Esophagus squamous epithelium (tissue), 5 donors: ENCODE measurements at regions not wholly inside any gene's neighbourhood (a gene's known extent, or its start where the extent isn't known, plus 50 kb on each side); places are given as distances from the start of the nearest gene placed in this dataset.
A peak's percentile ranks its signal among the peaks of the same experiment; 100 is the strongest.

ENCODE experiments used
- DNase-seq: peaks from one replicate; lab custom pipeline; 2025; lab: John Stamatoyannopoulos, UW
- H3K27ac ChIP-seq, 4 donors: fragments of 200-600 bp; sonication (generic); one replicate each; pipeline ENCODE4 v1.5.1; 2016 to 2019; ENCODE audit warnings: mild to moderate bottlenecking in 1 of 4
- H3K27me3 ChIP-seq, 4 donors: fragments of 200-600 bp; sonication (generic); 1 replicate in 3 of 4; 2 replicates in 1 of 4; pipeline versions ENCODE4 v1.5.1 to v1.6.0; 2017 to 2021; ENCODE audit warnings: antibody characterized with exemption in 1 of 4
- H3K36me3 ChIP-seq, 3 donors: fragments of 200-600 bp; sonication (generic); one replicate each; pipeline ENCODE4 v1.5.1; 2016 to 2019
- H3K4me1 ChIP-seq, 3 donors: fragments of 200-600 bp; sonication (generic); one replicate each; pipeline ENCODE4 v1.5.1; 2017 to 2019
- H3K4me3 ChIP-seq, 4 donors: fragments of 200-600 bp; sonication (generic); 1 replicate in 3 of 4; 2 replicates in 1 of 4; pipeline ENCODE4 v1.5.1; 2016 to 2019; ENCODE audit warnings: mild to moderate bottlenecking in 2 of 4, moderate library complexity in 1 of 4
- H3K9me3 ChIP-seq, 3 donors: fragments of 200-600 bp; sonication (generic); one replicate each; pipeline ENCODE4 v1.5.1; 2016 to 2019
- CTCF ChIP-seq, 6 experiments: fragments of 450-650 bp in 4 of 6; fragments of 200-600 bp in 2 of 6; sonication (generic) in 2 of 6; IDR thresholded peaks; one replicate each; pipeline ENCODE4 v1.5.1; 2016 to 2019; ENCODE audit warnings: antibody characterized with exemption in 6 of 6, mild to moderate bottlenecking in 4 of 6, moderate library complexity in 4 of 6
- POLR2A ChIP-seq, 4 donors: fragments of 450-650 bp; IDR thresholded peaks; one replicate each; pipeline ENCODE4 v1.6.1; 2017; ENCODE audit warnings: antibody characterized with exemption in 4 of 4, mild to moderate bottlenecking in 4 of 4, moderate library complexity in 3 of 4
- WGBS, 2 donors: methylation state at CpG; one replicate each; pipeline ENCODE4 v1.1.5; 2018; 5-methylcytosine and 5-hydroxymethylcytosine counted together
- intact Hi-C: fragments of 100-400 bp; cut with DNase I; formaldehyde crosslinking; loops from one replicate; pipeline ENCODE4 v1.15.0; 2022
- donor health status: DM: yes; HTN: yes; CAD: no.

DNA sequence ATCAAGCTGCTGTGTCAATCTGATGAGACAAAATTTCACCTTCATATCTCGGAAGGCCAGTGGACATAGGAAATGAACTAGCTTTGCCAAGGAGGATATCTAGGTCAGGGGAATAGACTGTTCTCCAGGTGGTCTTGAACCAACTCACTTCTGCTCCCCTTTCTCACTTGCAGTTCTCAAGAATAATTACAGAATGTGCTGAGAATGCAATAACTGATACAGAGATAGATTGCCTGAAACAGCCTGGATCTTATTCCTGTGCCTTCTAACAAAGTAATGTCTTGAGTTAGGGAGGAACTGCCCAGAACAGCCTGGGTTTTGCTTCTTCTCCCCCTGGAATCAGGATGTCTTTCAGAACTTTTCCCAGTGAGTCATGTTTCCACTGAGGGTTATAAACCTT, 636.7 kb downstream of the KCNT2 start:
- no peaks in the 10 kb centered on the region for H3K9me3 ChIP-seq
- intact Hi-C loops = no loop called here
- H3K27ac ChIP-seq = no peak overlapping the region
- H3K36me3 ChIP-seq = no peaks in the 10 kb centered on the region
- 83 to 86% methylated on average over 1 of the region's 1 CpG for WGBS, 2 donors
- no peaks in the 10 kb centered on the region for H3K4me1 ChIP-seq
- no peak overlapping the region for H3K4me3 ChIP-seq
- no peak for TF ChIP-seq CTCF (IDR thresholded peaks at IDR 0.05)
- no peak for TF ChIP-seq POLR2A (IDR thresholded peaks at IDR 0.05)
- DNase-seq = no peak
- no peaks in the 10 kb centered on the region for H3K27me3 ChIP-seq

- no peak for TF ChIP-seq POLR2A (IDR thresholded peaks at IDR 0.05)
- no peak for TF ChIP-seq CTCF (IDR thresholded peaks at IDR 0.05)
- intact Hi-C loops = no loop called here
- H3K4me1 ChIP-seq = peaks cover 0 to 6% (median 0%) of the 10 kb centered on the region in 3 donors
- H3K4me3 ChIP-seq = no peak overlapping the region
- no peak overlapping the region for H3K27ac ChIP-seq
- 69 to 76% methylated on average over 1 of the region's 1 CpG for WGBS, 2 donors
- H3K36me3 ChIP-seq = no peaks in the 10 kb centered on the region
- no peaks in the 10 kb centered on the region for H3K9me3 ChIP-seq
- H3K27me3 ChIP-seq = no peaks in the 10 kb centered on the region
- DNase-seq = no peak
Observed at GRCh38 chr1:195970209-195970608, 638.0 kb downstream of the KCNT2 start.

GRCh38 chr1:195965475-195965874, 642.8 kb downstream of the KCNT2 start:
- TF ChIP-seq POLR2A (IDR thresholded peaks at IDR 0.05) (no peak), CTCF (IDR thresholded peaks at IDR 0.05) (no peak)
- 26 to 63% methylated on average over 6 of the region's 6 CpGs for WGBS, 2 donors
- H3K4me1 ChIP-seq = peaks cover 0 to 15% (median 0%) of the 10 kb centered on the region in 3 donors

GRCh38 chr1:195965036-195965435, 643.2 kb downstream of the KCNT2 start:
- no peak for DNase-seq
- Histone ChIP-seq H3K4me1 (peaks cover 0 to 15% (median 0%) of the 10 kb centered on the region in 3 donors), H3K36me3 (no peaks in the 10 kb centered on the region), H3K27me3 (no peaks in the 10 kb centered on the region), H3K27ac (peak overlapping the region in 1 of 4 donors; percentile 7), H3K4me3 (no peak overlapping the region), H3K9me3 (no peaks in the 10 kb centered on the region)
- no peak for TF ChIP-seq POLR2A (IDR thresholded peaks at IDR 0.05)
- no peak for TF ChIP-seq CTCF (IDR thresholded peaks at IDR 0.05)
- intact Hi-C loops = no loop called here
- WGBS, 2 donors = 25 to 38% methylated on average over 3 of the region's 3 CpGs

More at GRCh38 chr1:195965475-195965874, 642.8 kb downstream of the KCNT2 start:
- no peaks in the 10 kb centered on the region for H3K36me3 ChIP-seq
- intact Hi-C loops = no loop called here
- peak overlapping the region in 1 of 4 donors; percentile 7 for H3K27ac ChIP-seq
- no peak for DNase-seq
- H3K27me3 ChIP-seq = no peaks in the 10 kb centered on the region
- H3K4me3 ChIP-seq = no peak overlapping the region
- H3K9me3 ChIP-seq = no peaks in the 10 kb centered on the region

- DNase-seq = no peak
- Histone ChIP-seq H3K27ac (no peak overlapping the region), H3K4me1 (peaks cover 0 to 15% (median 0%) of the 10 kb centered on the region in 3 donors), H3K27me3 (no peaks in the 10 kb centered on the region), H3K36me3 (no peaks in the 10 kb centered on the region), H3K4me3 (no peak overlapping the region), H3K9me3 (no peaks in the 10 kb centered on the region)
- intact Hi-C loops = no loop called here
- TF ChIP-seq POLR2A (IDR thresholded peaks at IDR 0.05) (no peak), CTCF (IDR thresholded peaks at IDR 0.05) (no peak)
Observed at GRCh38 chr1:195964516-195964915, 643.7 kb downstream of the KCNT2 start.
